ENCODE measurements at regions not wholly inside any gene's neighbourhood (a gene's known extent, or its start where the extent isn't known, plus 50 kb on each side); places are given as distances from the start of the nearest gene placed in this dataset.

GRCh38 chr1:157407917-157408525, 144.3 kb downstream of the FCRL5 start:
- Histone ChIP-seq H3K9ac (ENCODE audit: low read length) (no peak overlapping the region), H3K79me2 (ENCODE audit: insufficient read depth, low read length) (no peaks in the 10 kb centered on the region), H3K4me1 (ENCODE audit: insufficient read depth, low read length) (no peaks in the 10 kb centered on the region), H3K9me3 (ENCODE audit: insufficient read depth, low read depth, low read length) (no peaks in the 10 kb centered on the region), H3K36me3 (ENCODE audit: insufficient read depth, low read length) (no peaks in the 10 kb centered on the region), H3K4me3 (ENCODE audit: insufficient read depth, low read depth, low read length) (no peak overlapping the region), H3K4me2 (ENCODE audit: low read length) (no peak overlapping the region), H3K27me3 (ENCODE audit: insufficient read depth, low read length) (no peaks in the 10 kb centered on the region), H4K20me1 (ENCODE audit: insufficient read depth, low read length) (no peaks in the 10 kb centered on the region), H2AFZ (ENCODE audit: low read depth, low read length) (no peak overlapping the region), H3K27ac (ENCODE audit: low read depth, low read length) (no peak overlapping the region)
- TF ChIP-seq EZH2 (IDR thresholded peaks at IDR 0.05; ENCODE audit: insufficient read depth, low read length), result no peak
- TF ChIP-seq CTCF (IDR thresholded peaks at IDR 0.05; ENCODE audit: insufficient read depth, low read depth, low read length), result no peak
- H3K9me3 Mint-ChIP-seq (ENCODE audit: unreplicated experiment), result peaks cover 1% of the 10 kb centered on the region
- H3K4me1 Mint-ChIP-seq (ENCODE audit: low read depth, unreplicated experiment), result peaks cover 3% of the 10 kb centered on the region
- H3K27me3 Mint-ChIP-seq (ENCODE audit: low read depth, unreplicated experiment), result peaks cover 17% of the 10 kb centered on the region
- DNase-seq (ENCODE audit: low read depth) (no peak), FAIRE-seq (no peak)
- no peak overlapping the region for H3K27ac Mint-ChIP-seq (ENCODE audit: unreplicated experiment)
- no peak overlapping the region for H3K4me3 Mint-ChIP-seq (ENCODE audit: unreplicated experiment)
- no peaks in the 10 kb centered on the region for H3K36me3 Mint-ChIP-seq (ENCODE audit: low read depth, unreplicated experiment)

GRCh38 chr1:157407367-157407766, 144.9 kb downstream of the FCRL5 start:
- Histone ChIP-seq H3K4me2 (ENCODE audit: low read length) (no peak overlapping the region), H3K9me3 (ENCODE audit: insufficient read depth, low read depth, low read length) (no peaks in the 10 kb centered on the region), H4K20me1 (ENCODE audit: insufficient read depth, low read length) (no peaks in the 10 kb centered on the region), H3K9ac (ENCODE audit: low read length) (no peak overlapping the region), H3K27ac (ENCODE audit: low read depth, low read length) (no peak overlapping the region), H3K4me1 (ENCODE audit: insufficient read depth, low read length) (no peaks in the 10 kb centered on the region), H3K4me3 (ENCODE audit: insufficient read depth, low read depth, low read length) (no peak overlapping the region), H3K79me2 (ENCODE audit: insufficient read depth, low read length) (no peaks in the 10 kb centered on the region), H3K27me3 (ENCODE audit: insufficient read depth, low read length) (no peaks in the 10 kb centered on the region), H2AFZ (ENCODE audit: low read depth, low read length) (no peak overlapping the region), H3K36me3 (ENCODE audit: insufficient read depth, low read length) (no peaks in the 10 kb centered on the region)
- FAIRE-seq (no peak), DNase-seq (ENCODE audit: low read depth) (no peak)
- Mint-ChIP-seq H3K27ac (ENCODE audit: unreplicated experiment) (no peak overlapping the region), H3K9me3 (ENCODE audit: unreplicated experiment) (peaks cover 1% of the 10 kb centered on the region), H3K4me1 (ENCODE audit: low read depth, unreplicated experiment) (peaks cover 4% of the 10 kb centered on the region), H3K36me3 (ENCODE audit: low read depth, unreplicated experiment) (peaks cover 2% of the 10 kb centered on the region), H3K4me3 (ENCODE audit: unreplicated experiment) (no peak overlapping the region), H3K27me3 (ENCODE audit: low read depth, unreplicated experiment) (peaks cover 13% of the 10 kb centered on the region)
- TF ChIP-seq EZH2 (IDR thresholded peaks at IDR 0.05; ENCODE audit: insufficient read depth, low read length) (no peak), CTCF (IDR thresholded peaks at IDR 0.05; ENCODE audit: insufficient read depth, low read depth, low read length) (no peak)

GRCh38 chr1:157405662-157406061, 146.7 kb downstream of the FCRL5 start:
- Histone ChIP-seq H3K27ac (ENCODE audit: low read depth, low read length) (no peak overlapping the region), H3K4me2 (ENCODE audit: low read length) (no peak overlapping the region), H3K9me3 (ENCODE audit: insufficient read depth, low read depth, low read length) (no peaks in the 10 kb centered on the region), H3K36me3 (ENCODE audit: insufficient read depth, low read length) (no peaks in the 10 kb centered on the region), H3K79me2 (ENCODE audit: insufficient read depth, low read length) (no peaks in the 10 kb centered on the region), H3K27me3 (ENCODE audit: insufficient read depth, low read length) (no peaks in the 10 kb centered on the region), H3K9ac (ENCODE audit: low read length) (no peak overlapping the region), H2AFZ (ENCODE audit: low read depth, low read length) (no peak overlapping the region), H4K20me1 (ENCODE audit: insufficient read depth, low read length) (no peaks in the 10 kb centered on the region), H3K4me1 (ENCODE audit: insufficient read depth, low read length) (no peaks in the 10 kb centered on the region), H3K4me3 (ENCODE audit: insufficient read depth, low read depth, low read length) (no peak overlapping the region)
- Mint-ChIP-seq H3K4me1 (ENCODE audit: low read depth, unreplicated experiment) (peaks cover 4% of the 10 kb centered on the region), H3K4me3 (ENCODE audit: unreplicated experiment) (no peak overlapping the region), H3K27me3 (ENCODE audit: low read depth, unreplicated experiment) (peaks cover 10% of the 10 kb centered on the region), H3K27ac (ENCODE audit: unreplicated experiment) (no peak overlapping the region), H3K9me3 (ENCODE audit: unreplicated experiment) (peaks cover 1% of the 10 kb centered on the region), H3K36me3 (ENCODE audit: low read depth, unreplicated experiment) (peaks cover 2% of the 10 kb centered on the region)
- no peak for TF ChIP-seq CTCF (IDR thresholded peaks at IDR 0.05; ENCODE audit: insufficient read depth, low read depth, low read length)
- TF ChIP-seq EZH2 (IDR thresholded peaks at IDR 0.05; ENCODE audit: insufficient read depth, low read length), result no peak
- FAIRE-seq, result no peak
- DNase-seq (ENCODE audit: low read depth), result no peak
